Right lobe of liver (tissue), 6 donors: ENCODE measurements at regions not wholly inside any gene's neighbourhood (a gene's known extent, or its start where the extent isn't known, plus 50 kb on each side); places are given as distances from the start of the nearest gene placed in this dataset.

Experiments
- ATAC-seq, 4 donors: fragments of 200-7000 bp; cut with Tn5 transposase; one replicate each; pipeline ENCODE4 v1.9.1; 2020; ENCODE audit warnings: mild to moderate bottlenecking in 4 of 4, moderate library complexity in 4 of 4
- DNase-seq, 3 donors: peaks; one replicate each; pipeline ENCODE4 v3.0.0-alpha.2; 2020
- H3K27ac ChIP-seq, 3 donors: fragments of 200-600 bp; one replicate each; pipeline ENCODE4 v1.8.0; 2022
- H3K27me3 ChIP-seq, 2 donors: fragments of 200-600 bp; one replicate each; pipeline ENCODE4 v1.8.0; 2022
- H3K36me3 ChIP-seq, 4 donors: fragments of 200-600 bp; sonication (generic) in 1 of 4; one replicate each; pipeline versions ENCODE4 v1.5.1 to v1.8.0; 2017 to 2022; ENCODE audit warnings: control low read depth in 1 of 4
- H3K4me1 ChIP-seq, 4 donors: fragments of 200-600 bp; sonication (generic) in 1 of 4; one replicate each; pipeline versions ENCODE4 v1.5.1 to v1.8.0; 2017 to 2022; ENCODE audit warnings: control low read depth in 1 of 4
- H3K4me3 ChIP-seq, 3 donors: fragments of 200-600 bp; one replicate each; pipeline ENCODE4 v1.8.0; 2022
- H3K9me3 ChIP-seq, 4 donors: fragments of 200-600 bp; sonication (generic) in 1 of 4; one replicate each; pipeline versions ENCODE4 v1.5.1 to v1.8.0; 2017 to 2022; ENCODE audit warnings: control low read depth in 1 of 4
- POLR2A ChIP-seq: fragments of 450-650 bp; IDR thresholded peaks from one replicate; pipeline ENCODE4 v1.6.1; 2017; ENCODE audit warnings: antibody characterized with exemption, mild to moderate bottlenecking
- WGBS: methylation state at CpG from one replicate; pipeline ENCODE4 v1.1.6; 2018; ENCODE audit warnings: low coverage, low lambda C conversion rate; ENCODE audit not compliant: insufficient coverage; ENCODE audit errors: missing lambda C conversion rate; 5-methylcytosine and 5-hydroxymethylcytosine counted together
- intact Hi-C, 2 donors: fragments of 100-400 bp; cut with DNase I; formaldehyde crosslinking; loops; one replicate each; pipeline versions ENCODE4 v1.11.2 to v1.14.1; 2022
- TF ChIP-seq, protein P1 (sequence below), 4 donors: fragments of 200-600 bp in 3 of 4; fragments of 450-650 bp in 1 of 4; IDR thresholded peaks; one replicate each; pipeline versions ENCODE4 v1.5.1 to v1.8.0; 2016 to 2022; ENCODE audit warnings: antibody characterized with exemption in 4 of 4, mild to moderate bottlenecking in 2 of 4
- donor health status: DM: no; HTN: yes; CAD: no.
- donor health status: DM: no; HTN: no; CAD: no.
- donor health status: DM: no; HTN: no; CAD: no.
- donor health status: DM: no; HTN: yes; CAD: no.
- donor health status: DM: no; HTN: yes; CAD: no.

DNA sequence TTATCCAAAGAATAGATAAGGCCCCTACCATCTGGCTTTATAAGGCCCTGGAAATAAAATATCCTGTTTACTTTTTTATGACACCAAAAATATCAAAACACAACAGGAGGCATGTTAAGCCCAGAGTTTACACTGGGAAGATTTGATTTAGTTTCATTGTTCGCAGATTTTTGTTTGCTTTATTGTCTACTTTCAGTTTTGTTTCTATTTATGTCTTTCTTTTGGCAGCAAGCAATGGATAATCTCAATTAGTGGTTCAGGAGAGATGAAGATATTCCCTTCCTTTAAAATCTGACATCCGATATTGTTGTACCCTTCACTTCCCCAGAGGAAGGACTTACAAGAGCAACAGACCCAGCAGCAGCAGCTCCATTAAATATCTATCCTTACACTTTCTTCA lies 249.4 kb upstream of the ARPP21 start:
- no peaks in the 10 kb centered on the region for H3K27me3 ChIP-seq
- intact Hi-C loops = no loop called here
- ATAC-seq (peak; percentile 33 to 67 (median 60)), DNase-seq (no peak)
- H3K36me3 ChIP-seq = no peaks in the 10 kb centered on the region
- H3K9me3 ChIP-seq = no peaks in the 10 kb centered on the region
- H3K27ac ChIP-seq = no peak overlapping the region
- H3K4me3 ChIP-seq = no peak overlapping the region
- 24% methylated on average over 2 of the region's 2 CpGs for WGBS
- TF ChIP-seq, protein P1, sequence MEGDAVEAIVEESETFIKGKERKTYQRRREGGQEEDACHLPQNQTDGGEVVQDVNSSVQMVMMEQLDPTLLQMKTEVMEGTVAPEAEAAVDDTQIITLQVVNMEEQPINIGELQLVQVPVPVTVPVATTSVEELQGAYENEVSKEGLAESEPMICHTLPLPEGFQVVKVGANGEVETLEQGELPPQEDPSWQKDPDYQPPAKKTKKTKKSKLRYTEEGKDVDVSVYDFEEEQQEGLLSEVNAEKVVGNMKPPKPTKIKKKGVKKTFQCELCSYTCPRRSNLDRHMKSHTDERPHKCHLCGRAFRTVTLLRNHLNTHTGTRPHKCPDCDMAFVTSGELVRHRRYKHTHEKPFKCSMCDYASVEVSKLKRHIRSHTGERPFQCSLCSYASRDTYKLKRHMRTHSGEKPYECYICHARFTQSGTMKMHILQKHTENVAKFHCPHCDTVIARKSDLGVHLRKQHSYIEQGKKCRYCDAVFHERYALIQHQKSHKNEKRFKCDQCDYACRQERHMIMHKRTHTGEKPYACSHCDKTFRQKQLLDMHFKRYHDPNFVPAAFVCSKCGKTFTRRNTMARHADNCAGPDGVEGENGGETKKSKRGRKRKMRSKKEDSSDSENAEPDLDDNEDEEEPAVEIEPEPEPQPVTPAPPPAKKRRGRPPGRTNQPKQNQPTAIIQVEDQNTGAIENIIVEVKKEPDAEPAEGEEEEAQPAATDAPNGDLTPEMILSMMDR (IDR thresholded peaks at IDR 0.05) = no peak
- TF ChIP-seq POLR2A = no peak
- no peaks in the 10 kb centered on the region for H3K4me1 ChIP-seq

DNA sequence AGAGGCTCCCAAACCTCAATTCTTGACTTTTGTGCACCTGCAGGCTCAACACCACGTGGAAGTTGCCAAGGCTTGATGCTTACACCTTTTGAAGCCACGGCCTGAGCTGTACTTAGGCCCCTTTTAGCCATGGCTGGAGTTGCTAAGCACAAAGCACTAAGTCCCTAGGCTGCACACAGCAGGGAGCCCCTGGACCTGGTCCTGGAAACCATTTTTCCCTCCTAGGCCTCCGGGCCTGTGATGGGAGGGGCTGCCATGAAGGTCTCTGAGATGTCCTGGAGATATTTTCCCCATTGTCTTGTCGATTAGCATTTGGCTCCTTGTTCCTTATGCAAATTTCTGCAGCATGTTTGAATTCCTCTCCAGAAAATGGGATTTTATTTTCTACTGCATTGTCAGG lies 247.1 kb upstream of the ARPP21 start:
- H3K9me3 ChIP-seq = no peaks in the 10 kb centered on the region
- H3K4me1 ChIP-seq = no peaks in the 10 kb centered on the region
- 35% methylated on average over 2 of the region's 4 CpGs for WGBS
- H3K4me3 ChIP-seq = no peak overlapping the region
- no peaks in the 10 kb centered on the region for H3K36me3 ChIP-seq
- intact Hi-C loops = no loop called here
- H3K27ac ChIP-seq = no peak overlapping the region
- ATAC-seq (no peak), DNase-seq (no peak)
- no peaks in the 10 kb centered on the region for H3K27me3 ChIP-seq
- no peak for TF ChIP-seq POLR2A
- TF ChIP-seq, protein P1 (IDR thresholded peaks at IDR 0.05) = no peak

DNA sequence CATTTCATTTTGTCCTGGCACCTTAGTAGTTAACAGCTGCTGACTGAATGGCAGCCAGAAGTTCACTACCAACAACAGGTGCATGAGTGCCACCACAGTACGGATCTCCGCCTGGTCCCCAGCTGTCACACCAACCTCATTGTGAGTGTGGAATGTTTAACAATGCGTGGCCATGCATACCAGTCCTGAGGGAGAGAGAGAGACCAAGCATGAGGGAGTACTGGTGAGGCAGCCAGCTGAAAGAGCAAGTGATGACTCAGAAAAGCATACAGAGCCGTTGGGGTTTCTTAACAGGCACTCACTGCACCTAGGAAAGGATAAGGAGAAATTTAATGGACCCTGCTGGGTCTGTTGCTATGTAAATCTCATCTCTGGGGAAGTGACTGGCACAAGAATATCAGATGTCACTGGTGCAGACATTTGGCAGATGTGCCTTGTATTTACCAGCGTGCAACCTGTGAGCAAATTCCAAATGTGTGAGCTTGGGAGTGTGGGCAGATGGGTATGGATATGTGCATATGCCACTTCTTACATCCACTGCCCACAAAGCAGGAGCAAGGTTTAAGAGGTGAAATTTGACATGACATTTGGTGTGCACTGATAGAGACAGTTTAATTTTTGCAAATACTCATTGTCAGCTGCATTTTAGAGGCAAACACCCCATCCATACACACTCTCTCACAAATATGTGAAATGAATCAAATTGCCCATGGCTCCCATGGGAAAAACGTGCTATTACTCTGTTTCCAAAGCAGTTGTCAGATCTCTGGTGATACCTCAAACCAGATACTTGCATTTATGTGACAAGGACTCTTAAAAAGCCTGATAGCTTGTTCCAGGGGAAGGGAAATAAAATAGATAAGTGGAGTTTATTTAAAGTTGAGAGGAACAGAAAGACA lies 245.2 kb upstream of the ARPP21 start:
- Histone ChIP-seq H3K9me3 (no peaks in the 10 kb centered on the region), H3K36me3 (no peaks in the 10 kb centered on the region), H3K27ac (no peak overlapping the region), H3K4me3 (no peak overlapping the region), H3K27me3 (no peaks in the 10 kb centered on the region), H3K4me1 (no peaks in the 10 kb centered on the region)
- DNase-seq (no peak), ATAC-seq (no peak)
- 61% methylated on average over 4 of the region's 6 CpGs for WGBS
- no peak for TF ChIP-seq POLR2A
- TF ChIP-seq, protein P1 (IDR thresholded peaks at IDR 0.05) = no peak
- intact Hi-C loops = no loop called here

DNA sequence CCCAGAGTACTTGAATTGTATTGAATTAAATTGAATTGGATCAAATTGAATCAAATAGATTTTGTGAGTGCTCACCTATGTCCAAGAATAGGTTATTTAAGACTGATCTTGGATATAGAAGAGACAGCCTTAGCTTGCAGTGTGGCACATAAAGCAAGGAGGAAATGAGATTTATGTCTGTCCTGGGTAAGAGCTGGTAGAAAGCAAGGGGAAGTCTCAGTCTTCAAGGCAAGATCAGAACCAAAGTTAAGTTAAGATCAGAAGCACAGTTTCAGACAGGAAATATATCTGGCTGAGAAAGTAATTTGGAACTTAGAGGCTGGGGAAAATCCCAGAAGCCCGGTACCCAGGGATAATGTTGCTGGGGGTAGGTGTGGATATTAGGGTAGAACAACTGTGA lies 244.4 kb upstream of the ARPP21 start:
- ATAC-seq (no peak), DNase-seq (no peak)
- no peaks in the 10 kb centered on the region for H3K36me3 ChIP-seq
- intact Hi-C loops = no loop called here
- H3K27ac ChIP-seq = no peak overlapping the region
- TF ChIP-seq POLR2A = no peak
- TF ChIP-seq, protein P1 (IDR thresholded peaks at IDR 0.05) = no peak
- no peaks in the 10 kb centered on the region for H3K27me3 ChIP-seq
- H3K4me3 ChIP-seq = no peak overlapping the region
- WGBS = 56% methylated on average over 1 of the region's 1 CpG
- no peaks in the 10 kb centered on the region for H3K4me1 ChIP-seq
- H3K9me3 ChIP-seq = no peaks in the 10 kb centered on the region
